ENCODE measurements at regions not wholly inside any gene's neighbourhood (a gene's known extent, or its start where the extent isn't known, plus 50 kb on each side); places are given as distances from the start of the nearest gene placed in this dataset.

DNA sequence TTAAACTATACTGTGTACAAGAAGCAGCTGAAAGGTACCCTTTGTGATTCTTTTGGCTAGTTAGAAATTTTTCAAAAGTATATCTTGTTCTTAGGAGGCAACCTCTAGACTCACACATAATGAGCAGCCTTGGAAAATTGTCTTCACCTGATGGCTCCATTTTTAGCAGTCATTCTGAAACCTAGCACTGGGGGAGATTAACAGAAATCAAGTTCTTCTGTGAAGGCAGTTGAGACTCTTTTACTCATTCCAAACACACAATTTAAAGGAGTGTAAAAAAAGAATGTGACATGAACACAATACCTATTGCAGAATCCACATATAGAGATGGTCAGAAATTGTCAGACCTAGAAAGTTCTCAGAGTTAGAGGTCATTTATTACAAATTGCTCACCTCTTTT, 197.7 kb downstream of the UBE2E3 start:
- peaks cover 5% of the 10 kb centered on the region for H3K4me1 Mint-ChIP-seq (ENCODE audit: unreplicated experiment)
- H3K27ac Mint-ChIP-seq (ENCODE audit: unreplicated experiment), result no peak overlapping the region
- H3K27me3 Mint-ChIP-seq (ENCODE audit: unreplicated experiment), result no peaks in the 10 kb centered on the region
- H3K36me3 Mint-ChIP-seq (ENCODE audit: unreplicated experiment), result no peaks in the 10 kb centered on the region
- no peak overlapping the region for H3K4me3 Mint-ChIP-seq (ENCODE audit: unreplicated experiment)
- TF ChIP-seq, protein P1, sequence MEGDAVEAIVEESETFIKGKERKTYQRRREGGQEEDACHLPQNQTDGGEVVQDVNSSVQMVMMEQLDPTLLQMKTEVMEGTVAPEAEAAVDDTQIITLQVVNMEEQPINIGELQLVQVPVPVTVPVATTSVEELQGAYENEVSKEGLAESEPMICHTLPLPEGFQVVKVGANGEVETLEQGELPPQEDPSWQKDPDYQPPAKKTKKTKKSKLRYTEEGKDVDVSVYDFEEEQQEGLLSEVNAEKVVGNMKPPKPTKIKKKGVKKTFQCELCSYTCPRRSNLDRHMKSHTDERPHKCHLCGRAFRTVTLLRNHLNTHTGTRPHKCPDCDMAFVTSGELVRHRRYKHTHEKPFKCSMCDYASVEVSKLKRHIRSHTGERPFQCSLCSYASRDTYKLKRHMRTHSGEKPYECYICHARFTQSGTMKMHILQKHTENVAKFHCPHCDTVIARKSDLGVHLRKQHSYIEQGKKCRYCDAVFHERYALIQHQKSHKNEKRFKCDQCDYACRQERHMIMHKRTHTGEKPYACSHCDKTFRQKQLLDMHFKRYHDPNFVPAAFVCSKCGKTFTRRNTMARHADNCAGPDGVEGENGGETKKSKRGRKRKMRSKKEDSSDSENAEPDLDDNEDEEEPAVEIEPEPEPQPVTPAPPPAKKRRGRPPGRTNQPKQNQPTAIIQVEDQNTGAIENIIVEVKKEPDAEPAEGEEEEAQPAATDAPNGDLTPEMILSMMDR (IDR thresholded peaks at IDR 0.05), result no peak
- H3K9me3 Mint-ChIP-seq (ENCODE audit: unreplicated experiment), result no peaks in the 10 kb centered on the region
- DNase-seq (ENCODE audit: extremely low spot score, unreplicated experiment), result no peak

DNA sequence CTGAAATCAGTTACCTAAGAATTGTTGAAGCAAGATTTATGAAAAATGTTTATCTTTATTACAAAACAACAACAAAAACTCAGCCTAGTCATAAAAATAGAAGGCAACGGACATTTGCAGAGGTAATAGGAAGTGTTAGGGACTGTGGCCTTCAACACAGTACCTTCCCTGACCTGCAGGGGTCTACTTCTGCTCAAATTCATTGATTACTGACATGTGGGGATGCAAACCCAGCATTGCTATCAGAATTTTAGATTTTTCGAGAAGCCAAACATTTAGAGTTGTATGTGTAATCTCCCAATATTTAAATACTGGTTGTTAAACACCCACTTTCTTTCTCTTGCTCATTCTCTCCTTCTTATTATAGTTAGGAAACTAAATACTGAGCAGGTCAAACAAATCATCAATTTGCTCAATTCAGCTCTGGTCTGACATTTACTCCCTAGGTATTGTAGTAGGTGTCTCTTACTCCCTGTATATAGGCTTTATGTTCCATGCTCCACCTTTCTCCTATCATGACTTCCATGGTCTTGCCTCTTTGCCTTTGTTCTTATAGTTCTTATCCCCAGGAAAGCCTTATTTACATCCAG, 198.5 kb downstream of the UBE2E3 start:
- Mint-ChIP-seq H3K4me1 (ENCODE audit: unreplicated experiment) (peaks cover 5% of the 10 kb centered on the region), H3K27me3 (ENCODE audit: unreplicated experiment) (no peaks in the 10 kb centered on the region), H3K4me3 (ENCODE audit: unreplicated experiment) (no peak overlapping the region), H3K9me3 (ENCODE audit: unreplicated experiment) (no peaks in the 10 kb centered on the region), H3K36me3 (ENCODE audit: unreplicated experiment) (no peaks in the 10 kb centered on the region), H3K27ac (ENCODE audit: unreplicated experiment) (no peak overlapping the region)
- DNase-seq (ENCODE audit: extremely low spot score, unreplicated experiment), result no peak
- TF ChIP-seq, protein P1 (IDR thresholded peaks at IDR 0.05), result peak; percentile 43

DNA sequence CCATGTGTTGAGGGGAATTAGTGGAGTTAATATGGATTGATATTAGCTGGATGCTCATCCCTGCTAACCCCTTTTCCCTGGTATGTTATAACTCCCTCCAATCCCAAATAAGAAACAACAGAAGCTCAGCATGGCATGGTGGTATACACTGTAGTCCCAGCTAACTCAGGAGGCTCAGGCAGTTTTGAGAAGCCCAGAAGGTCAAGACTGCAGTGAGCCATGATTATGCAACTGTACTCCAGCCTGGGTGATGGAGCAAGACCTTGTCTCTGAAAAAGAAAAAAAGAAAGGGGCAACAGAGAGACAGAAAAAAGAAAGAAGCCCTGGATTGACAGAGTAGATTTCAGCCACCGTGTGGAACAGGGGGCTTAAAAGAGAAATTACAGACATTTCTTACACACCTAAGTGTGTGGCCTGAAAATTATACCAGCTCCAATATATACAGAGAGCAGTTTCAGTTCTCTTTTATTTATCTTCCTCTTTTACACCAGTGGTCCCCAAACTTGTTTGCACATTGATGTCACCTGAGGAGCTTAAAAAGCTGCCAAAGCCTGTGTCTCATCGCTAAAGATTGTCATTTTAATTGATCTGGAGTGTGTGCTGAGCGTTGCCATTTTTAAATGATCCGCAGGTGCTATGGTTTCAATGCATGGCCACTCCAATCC, 203.6 kb downstream of the UBE2E3 start:
- no peaks in the 10 kb centered on the region for H3K9me3 Mint-ChIP-seq (ENCODE audit: unreplicated experiment)
- no peak overlapping the region for H3K27ac Mint-ChIP-seq (ENCODE audit: unreplicated experiment)
- TF ChIP-seq, protein P1 (IDR thresholded peaks at IDR 0.05), result no peak
- H3K4me1 Mint-ChIP-seq (ENCODE audit: unreplicated experiment), result no peaks in the 10 kb centered on the region
- DNase-seq (ENCODE audit: extremely low spot score, unreplicated experiment), result no peak
- no peaks in the 10 kb centered on the region for H3K36me3 Mint-ChIP-seq (ENCODE audit: unreplicated experiment)
- no peak overlapping the region for H3K4me3 Mint-ChIP-seq (ENCODE audit: unreplicated experiment)
- H3K27me3 Mint-ChIP-seq (ENCODE audit: unreplicated experiment), result no peaks in the 10 kb centered on the region

DNA sequence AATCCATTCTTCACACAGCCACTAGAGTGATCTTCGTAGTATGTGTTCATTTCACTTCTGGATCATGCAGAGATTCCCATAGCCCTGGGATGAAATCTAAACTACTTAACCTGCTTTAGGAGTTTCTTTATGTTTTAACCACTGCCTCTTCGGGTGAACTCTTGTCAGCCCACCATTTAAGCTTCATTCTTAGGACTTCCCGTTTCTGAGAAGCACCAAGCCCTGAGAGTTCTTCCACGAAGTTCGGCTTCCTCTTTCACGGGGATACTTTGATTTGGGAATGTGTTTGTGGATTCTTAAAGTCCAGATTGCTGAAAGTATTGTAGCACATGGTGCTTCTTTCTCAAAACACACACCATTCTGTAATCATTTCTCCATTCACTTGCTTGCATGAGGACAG, 205.0 kb downstream of the UBE2E3 start:
- Mint-ChIP-seq H3K9me3 (ENCODE audit: unreplicated experiment) (no peaks in the 10 kb centered on the region), H3K27ac (ENCODE audit: unreplicated experiment) (no peak overlapping the region), H3K36me3 (ENCODE audit: unreplicated experiment) (no peaks in the 10 kb centered on the region), H3K4me1 (ENCODE audit: unreplicated experiment) (no peaks in the 10 kb centered on the region), H3K4me3 (ENCODE audit: unreplicated experiment) (no peak overlapping the region), H3K27me3 (ENCODE audit: unreplicated experiment) (no peaks in the 10 kb centered on the region)
- TF ChIP-seq, protein P1 (IDR thresholded peaks at IDR 0.05), result no peak
- DNase-seq (ENCODE audit: extremely low spot score, unreplicated experiment), result no peak

DNA sequence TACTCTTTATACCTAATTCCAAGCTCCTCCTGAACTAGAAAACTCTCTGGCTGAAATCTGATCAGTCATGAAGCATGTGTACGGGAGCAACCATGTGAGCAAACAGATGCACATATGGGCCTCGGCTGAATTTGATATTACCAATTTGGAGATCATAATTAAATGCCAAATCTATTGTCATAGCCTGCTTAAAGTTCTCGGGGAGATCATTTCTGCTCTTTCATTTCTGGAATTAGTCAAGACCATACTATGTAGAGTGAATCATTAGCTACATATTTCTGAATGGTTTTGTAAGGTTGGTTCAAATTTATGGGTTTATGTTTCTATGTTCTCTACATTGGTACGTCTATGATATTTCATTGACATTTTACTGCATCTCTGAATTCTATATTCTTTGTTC, 205.5 kb downstream of the UBE2E3 start:
- no peaks in the 10 kb centered on the region for H3K27me3 Mint-ChIP-seq (ENCODE audit: unreplicated experiment)
- TF ChIP-seq, protein P1 (IDR thresholded peaks at IDR 0.05), result no peak
- H3K27ac Mint-ChIP-seq (ENCODE audit: unreplicated experiment), result no peak overlapping the region
- no peaks in the 10 kb centered on the region for H3K4me1 Mint-ChIP-seq (ENCODE audit: unreplicated experiment)
- H3K4me3 Mint-ChIP-seq (ENCODE audit: unreplicated experiment), result no peak overlapping the region
- H3K9me3 Mint-ChIP-seq (ENCODE audit: unreplicated experiment), result no peaks in the 10 kb centered on the region
- H3K36me3 Mint-ChIP-seq (ENCODE audit: unreplicated experiment), result no peaks in the 10 kb centered on the region
- DNase-seq (ENCODE audit: extremely low spot score, unreplicated experiment), result no peak
